ENCODE measurements at regions not wholly inside any gene's neighbourhood (a gene's known extent, or its start where the extent isn't known, plus 50 kb on each side); places are given as distances from the start of the nearest gene placed in this dataset.

DNA sequence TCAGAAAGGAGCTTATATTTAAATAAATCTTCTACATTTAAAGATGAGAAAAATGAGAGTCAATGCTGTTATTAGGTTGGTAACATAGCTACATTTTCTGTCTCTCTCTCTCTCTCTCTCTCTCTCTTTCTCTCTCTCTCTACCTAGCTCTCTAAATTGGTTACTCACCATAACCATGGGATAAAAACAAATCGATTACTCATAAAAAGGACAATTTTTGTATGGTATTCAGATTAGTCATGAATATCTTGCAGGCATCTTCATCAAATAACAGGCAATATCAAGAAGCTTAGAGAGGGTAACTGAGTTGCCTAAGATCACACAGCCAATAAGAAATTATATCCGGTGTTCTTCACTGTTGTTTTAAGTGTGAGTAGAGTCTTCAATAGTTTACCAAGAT lies 81.8 kb upstream of the ALCAM start:
- TF ChIP-seq, protein P1, sequence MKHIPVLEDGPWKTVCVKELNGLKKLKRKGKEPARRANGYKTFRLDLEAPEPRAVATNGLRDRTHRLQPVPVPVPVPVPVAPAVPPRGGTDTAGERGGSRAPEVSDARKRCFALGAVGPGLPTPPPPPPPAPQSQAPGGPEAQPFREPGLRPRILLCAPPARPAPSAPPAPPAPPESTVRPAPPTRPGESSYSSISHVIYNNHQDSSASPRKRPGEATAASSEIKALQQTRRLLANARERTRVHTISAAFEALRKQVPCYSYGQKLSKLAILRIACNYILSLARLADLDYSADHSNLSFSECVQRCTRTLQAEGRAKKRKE (CRISPR knock-in tag; IDR thresholded peaks at IDR 0.05; ENCODE audit: low read depth), result no peak
- TF ChIP-seq ZSCAN20 (CRISPR knock-in tag; IDR thresholded peaks at IDR 0.05) (no peak), NFE2L2 (conservative IDR thresholded peaks at IDR 0.05; ENCODE audit: low read length) (no peak), BHLHE40 (IDR thresholded peaks at IDR 0.05; ENCODE audit: low read depth, low read length) (no peak), HDAC2 (IDR thresholded peaks at IDR 0.05) (no peak), MAX (IDR thresholded peaks at IDR 0.05) (no peak), ZC3H11A (IDR thresholded peaks at IDR 0.05) (no peak), CHD2 (IDR thresholded peaks at IDR 0.05; ENCODE audit: low read length, partially characterized antibody) (no peak), TP53 (CRISPR knock-in tag; IDR thresholded peaks at IDR 0.05) (no peak), PHF8 (IDR thresholded peaks at IDR 0.05; ENCODE audit: borderline replicate concordance, low read depth) (no peak), EP300 (IDR thresholded peaks at IDR 0.05) (no peak), RCOR1 (IDR thresholded peaks at IDR 0.05; ENCODE audit: low read depth, low read length) (no peak), JUNB (IDR thresholded peaks at IDR 0.05) (no peak), GATA3 (IDR thresholded peaks at IDR 0.05; ENCODE audit: borderline replicate concordance) (no peak), CTCF (IDR thresholded peaks at IDR 0.05) (no peak), KDM5A (IDR thresholded peaks at IDR 0.05) (no peak), SREBF2 (IDR thresholded peaks at IDR 0.05) (no peak), BCL3 (IDR thresholded peaks at IDR 0.05) (no peak)
- TF ChIP-seq, protein P2, sequence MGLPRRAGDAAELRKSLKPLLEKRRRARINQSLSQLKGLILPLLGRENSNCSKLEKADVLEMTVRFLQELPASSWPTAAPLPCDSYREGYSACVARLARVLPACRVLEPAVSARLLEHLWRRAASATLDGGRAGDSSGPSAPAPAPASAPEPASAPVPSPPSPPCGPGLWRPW (IDR thresholded peaks at IDR 0.05), result no peak
- FAIRE-seq (no peak), DNase-seq (ENCODE audit: low read depth in 1 of 2, low spot score in 1 of 2) (no peak), ATAC-seq (no peak)
- POLR2A ChIA-PET, result no interaction called here
- H3K4me1 ChIP-seq, result no peaks in the 10 kb centered on the region
- no peaks in the 10 kb centered on the region for H3K9me3 ChIP-seq
- no peak overlapping the region for H3K27ac ChIP-seq
- H3K4me3 ChIP-seq, result no peak overlapping the region
- CTCF ChIA-PET, result no interaction called here
- no peak overlapping the region for H3K4me2 ChIP-seq
- WGBS (ENCODE audit: missing lambda C conversion rate), result 31% methylated on average over 2 of the region's 2 CpGs

GRCh38 chr3:105285653-105286241 lies 81.0 kb upstream of the ALCAM start:
- ATAC-seq (no peak), DNase-seq (ENCODE audit: low read depth in 1 of 2, low spot score in 1 of 2) (no peak), FAIRE-seq (no peak)
- Histone ChIP-seq H3K4me3 (no peak overlapping the region), H3K4me1 (no peaks in the 10 kb centered on the region), H3K4me2 (no peak overlapping the region), H3K9me3 (no peaks in the 10 kb centered on the region), H3K27ac (no peak overlapping the region)
- WGBS (ENCODE audit: missing lambda C conversion rate), result 37% methylated on average over 1 of the region's 1 CpG
- POLR2A ChIA-PET, result no interaction called here
- CTCF ChIA-PET, result no interaction called here
- no peak for TF ChIP-seq SMC3 (IDR thresholded peaks at IDR 0.05)
- TF ChIP-seq KDM5A (IDR thresholded peaks at IDR 0.05), result no peak
- TF ChIP-seq CEBPB (IDR thresholded peaks at IDR 0.05), result no peak
- no peak for TF ChIP-seq TFCP2L1 (CRISPR knock-in tag; IDR thresholded peaks at IDR 0.05)
- no peak for TF ChIP-seq SREBF2 (IDR thresholded peaks at IDR 0.05)
- TF ChIP-seq TP53 (CRISPR knock-in tag; IDR thresholded peaks at IDR 0.05), result no peak
- TF ChIP-seq ZSCAN20 (CRISPR knock-in tag; IDR thresholded peaks at IDR 0.05), result no peak
- no peak for TF ChIP-seq CBX2 (IDR thresholded peaks at IDR 0.05; ENCODE audit: borderline replicate concordance, low read depth)
- no peak for TF ChIP-seq GATA3 (IDR thresholded peaks at IDR 0.05; ENCODE audit: borderline replicate concordance)
- TF ChIP-seq JUNB (IDR thresholded peaks at IDR 0.05), result no peak
- no peak for TF ChIP-seq NPAS2 (CRISPR knock-in tag; IDR thresholded peaks at IDR 0.05; ENCODE audit: borderline replicate concordance)
- no peak for TF ChIP-seq JUN (IDR thresholded peaks at IDR 0.05)
- no peak for TF ChIP-seq FOSL2 (IDR thresholded peaks at IDR 0.05)
- TF ChIP-seq FOSL2 (CRISPR knock-in tag; IDR thresholded peaks at IDR 0.05), result no peak
- TF ChIP-seq NR3C1 (IDR thresholded peaks at IDR 0.05), result no peak

Data from A549 (cell line).